IPS DF 6.9 (cell line): ENCODE measurements at regions not wholly inside any gene's neighbourhood (a gene's known extent, or its start where the extent isn't known, plus 50 kb on each side); places are given as distances from the start of the nearest gene placed in this dataset.
"Not testable (repeated sequence)": the region's sequence is repeated elsewhere in the genome, so short reads cannot be mapped to it uniquely, and the experiment has no call there.

Source experiments
- DNase-seq: peaks from one replicate; pipeline ENCODE4 v3.0.0-alpha.2; 2013; ENCODE audit warnings: low read depth, low spot score
- H3K27ac ChIP-seq: one replicate; pipeline ENCODE4 v1.5.1; 2013; ENCODE audit warnings: low read length, control low read depth
- H3K27me3 ChIP-seq: 2 replicates; pipeline ENCODE4 v1.6.1; 2013; ENCODE audit warnings: mild to moderate bottlenecking, low read length; ENCODE audit not compliant: control insufficient read depth, insufficient read depth
- H3K36me3 ChIP-seq: 2 replicates; pipeline ENCODE4 v1.6.1; 2013; ENCODE audit warnings: low read length; ENCODE audit not compliant: control insufficient read depth, insufficient read depth
- H3K4me1 ChIP-seq: 2 replicates; pipeline ENCODE4 v1.6.1; 2013; ENCODE audit warnings: low read length; ENCODE audit not compliant: control insufficient read depth, insufficient read depth
- H3K4me3 ChIP-seq: 2 replicates; pipeline ENCODE4 v1.5.1; 2013; ENCODE audit warnings: mild to moderate bottlenecking, low read length
- H3K9me3 ChIP-seq: 2 replicates; pipeline ENCODE4 v1.6.1; 2013; ENCODE audit warnings: low read length, inconsistent platforms; ENCODE audit not compliant: control insufficient read depth, insufficient read depth
- whole genome bisulfite sequencing: extraction: QIAGEN DNeasy Blood & Tissue Kit; methylation state at CpG from one replicate; pipeline ENCODE4 v1.1.7; 2013; ENCODE audit warnings: mixed read lengths, missing lambda C conversion rate; ENCODE audit not compliant: insufficient read length, insufficient coverage; 5-methylcytosine and 5-hydroxymethylcytosine counted together

DNA sequence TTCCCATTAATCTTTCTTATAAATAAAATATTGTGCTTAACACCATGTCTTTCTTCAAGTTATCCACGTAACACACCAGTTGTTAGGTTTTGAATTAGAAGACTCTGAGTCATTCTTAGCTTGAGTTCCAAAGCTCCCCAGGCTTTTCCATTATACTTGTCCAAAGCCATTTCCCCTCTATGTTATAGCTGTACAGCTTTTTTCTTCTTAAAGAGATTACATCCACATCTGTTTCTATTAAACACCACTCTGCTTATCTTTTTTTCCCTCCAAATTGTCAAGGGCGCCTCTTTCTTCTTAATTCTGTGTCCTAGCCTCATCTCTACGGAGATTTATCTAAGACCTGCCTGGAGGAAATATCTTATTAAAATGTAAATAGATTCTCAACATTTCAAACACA is 139.4 kb upstream of the CPHXL start:
- no peak overlapping the region for H3K27ac ChIP-seq
- WGBS = no CpG with 5 or more reads among the region's 3 CpGs
- no peaks in the 10 kb centered on the region for H3K27me3 ChIP-seq
- no peaks in the 10 kb centered on the region; the same call in 1 of the 2 replicates for H3K9me3 ChIP-seq
- no peaks in the 10 kb centered on the region for H3K36me3 ChIP-seq
- H3K4me3 ChIP-seq = no peak overlapping the region
- H3K4me1 ChIP-seq = no peaks in the 10 kb centered on the region
- no peak for DNase-seq

DNA sequence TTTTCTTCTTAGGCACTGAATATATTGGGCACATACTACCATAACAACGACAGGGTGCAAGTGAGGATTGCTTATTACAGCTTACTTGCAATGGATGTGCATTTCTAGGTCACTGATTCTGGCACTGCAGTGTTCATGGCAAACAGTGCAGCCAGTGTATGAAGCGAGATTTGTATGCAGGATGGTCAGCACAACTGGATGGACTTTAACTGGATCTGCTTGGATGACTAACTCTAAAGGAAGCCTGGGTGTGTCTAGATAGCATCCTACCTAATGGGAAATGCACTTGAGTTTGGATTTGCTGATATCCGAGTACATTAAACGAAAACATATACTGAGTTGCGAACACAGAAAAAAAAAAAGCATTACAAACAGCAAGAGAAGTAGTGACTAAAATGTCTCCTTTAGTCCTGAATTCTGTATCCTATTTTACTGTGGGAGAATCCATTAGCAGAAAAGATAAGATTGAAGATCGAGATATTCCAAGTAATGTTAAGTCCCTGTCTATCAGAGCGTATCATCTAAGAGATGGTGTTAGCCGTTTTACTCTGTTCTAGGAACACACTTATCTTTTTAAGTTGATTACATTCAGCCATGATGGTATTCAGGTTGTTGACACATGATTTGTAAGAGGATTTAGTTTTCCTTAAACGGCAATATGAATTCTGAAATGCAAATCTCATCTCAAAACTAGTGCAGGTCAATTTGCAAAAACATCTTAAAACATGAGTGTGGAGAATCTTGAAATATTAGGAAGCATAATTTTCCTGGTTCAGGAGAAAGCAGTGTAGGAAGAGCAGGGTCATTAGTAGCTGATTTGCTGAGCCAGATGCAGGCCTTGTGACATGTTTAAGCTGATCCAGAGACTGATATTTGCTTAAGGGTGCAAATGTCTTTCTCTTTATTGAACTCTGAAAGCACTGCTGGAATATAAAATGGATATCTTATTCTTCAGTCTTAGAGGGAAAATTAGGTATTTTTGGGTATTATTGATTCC is 142.6 kb upstream of the CPHXL start:
- H3K27me3 ChIP-seq = no peaks in the 10 kb centered on the region
- no peak for DNase-seq
- H3K4me1 ChIP-seq = no peaks in the 10 kb centered on the region
- H3K36me3 ChIP-seq = no peaks in the 10 kb centered on the region
- no peak overlapping the region for H3K27ac ChIP-seq
- no peak overlapping the region for H3K4me3 ChIP-seq
- no peaks in the 10 kb centered on the region; the same call in 1 of the 2 replicates for H3K9me3 ChIP-seq
- WGBS = no CpG with 5 or more reads among the region's 9 CpGs

DNA sequence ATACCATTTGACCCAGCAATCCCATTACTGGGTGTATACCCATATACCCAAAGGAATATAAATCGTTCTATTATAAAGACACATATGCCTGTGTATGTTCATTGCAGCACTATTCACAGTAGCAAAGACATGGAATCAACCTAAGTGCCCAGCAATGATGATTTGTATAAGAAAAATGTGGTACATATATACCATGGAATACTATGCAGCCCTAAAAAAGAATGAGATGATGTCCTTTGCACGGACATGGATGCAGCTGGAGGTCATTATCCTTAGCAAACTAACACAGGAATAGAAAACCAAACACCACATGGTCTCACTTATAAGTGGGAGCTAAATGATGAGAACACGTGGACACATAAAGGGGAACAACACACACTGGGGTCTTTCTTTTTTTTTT is 155.0 kb upstream of the CPHXL start:
- H3K9me3 ChIP-seq, H3K4me1 ChIP-seq, H3K36me3 ChIP-seq, H3K27me3 ChIP-seq, H3K4me3 ChIP-seq, DNase-seq, H3K27ac ChIP-seq: not testable (repeated sequence)
- no CpG with 5 or more reads among the region's 3 CpGs for WGBS

DNA sequence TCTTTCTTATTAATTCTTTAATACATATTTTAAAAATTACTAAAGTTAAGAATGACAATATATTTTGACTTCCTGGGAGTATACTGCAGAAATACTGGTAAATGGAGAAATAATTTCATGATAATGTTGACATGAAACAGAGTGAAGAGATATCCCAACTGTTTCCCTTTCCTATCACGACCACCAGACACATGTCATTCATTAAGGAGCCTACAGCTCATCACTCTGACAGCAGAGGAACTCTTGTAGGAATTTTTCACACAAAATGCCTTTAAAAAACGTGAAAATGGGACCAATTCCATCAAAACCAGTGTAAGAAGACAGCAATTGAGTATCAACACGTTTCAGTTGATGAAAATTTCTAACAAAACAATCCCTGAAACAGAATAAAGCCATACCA is 172.9 kb upstream of the CPHXL start:
- no peaks in the 10 kb centered on the region for H3K27me3 ChIP-seq
- H3K36me3 ChIP-seq = no peaks in the 10 kb centered on the region
- H3K27ac ChIP-seq = no peak overlapping the region
- WGBS = no CpG with 5 or more reads among the region's 3 CpGs
- H3K4me1 ChIP-seq = no peaks in the 10 kb centered on the region
- H3K9me3 ChIP-seq = no peaks in the 10 kb centered on the region
- no peak overlapping the region for H3K4me3 ChIP-seq
- DNase-seq = no peak

DNA sequence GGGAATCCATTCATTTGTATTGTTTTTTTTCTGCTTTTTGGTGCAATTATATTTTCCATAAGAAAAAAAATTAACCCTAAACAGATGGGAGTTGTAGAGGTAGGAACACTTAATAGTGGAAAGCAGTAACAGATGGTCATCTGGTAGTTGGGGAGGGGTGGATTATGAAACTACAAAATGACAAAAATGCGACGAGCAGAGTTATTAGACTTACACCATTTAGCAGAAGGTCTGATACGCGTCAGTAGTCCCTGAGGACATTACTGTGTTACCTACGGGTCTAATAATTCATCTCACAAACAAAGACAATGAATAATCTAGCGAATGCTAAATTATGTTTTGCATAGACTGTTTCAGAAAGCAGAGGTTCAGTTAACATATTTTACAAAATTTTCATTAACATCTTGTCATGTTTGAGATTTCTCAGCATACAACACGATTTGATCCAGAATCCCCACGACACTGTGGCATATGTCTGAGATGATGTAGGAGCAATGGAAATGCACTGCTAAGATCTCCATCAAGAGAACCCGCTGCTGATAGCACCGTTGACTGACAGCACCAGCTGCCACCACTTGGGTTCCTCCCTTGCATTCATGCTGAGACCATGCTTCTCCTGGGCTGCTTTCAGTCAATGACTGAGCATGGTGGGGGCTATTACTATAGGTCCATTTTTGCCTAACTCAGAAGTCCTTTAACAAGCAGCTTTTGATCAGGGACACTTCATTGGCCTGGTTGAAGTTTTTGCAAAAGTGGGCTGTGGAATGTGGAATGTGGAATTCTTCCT is 182.2 kb upstream of the CPHXL start:
- WGBS = no CpG with 5 or more reads among the region's 10 CpGs
- Histone ChIP-seq H3K36me3 (no peaks in the 10 kb centered on the region), H3K27ac (no peak overlapping the region), H3K4me1 (no peaks in the 10 kb centered on the region), H3K9me3 (no peaks in the 10 kb centered on the region), H3K4me3 (no peak overlapping the region), H3K27me3 (no peaks in the 10 kb centered on the region)
- DNase-seq = no peak

DNA sequence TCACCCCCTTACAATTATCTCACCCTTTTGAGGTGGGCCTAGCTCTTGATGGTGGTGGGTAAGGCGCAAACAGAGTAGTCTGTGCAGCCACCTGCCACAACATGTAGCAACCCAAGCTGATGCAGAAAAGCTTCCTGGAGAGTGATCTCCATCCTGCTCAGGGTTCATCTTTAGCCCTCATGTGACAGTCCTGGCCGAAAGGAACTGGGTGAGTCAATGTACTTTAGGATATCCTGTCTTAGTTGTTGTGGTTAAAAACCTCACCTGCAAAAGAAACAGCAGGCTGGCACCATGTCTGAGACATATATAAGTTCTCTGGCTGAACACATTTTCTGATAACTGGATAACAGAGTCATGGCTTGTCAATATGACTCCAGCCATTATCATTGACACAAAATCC is 183.5 kb upstream of the CPHXL start:
- Histone ChIP-seq H3K9me3 (no peaks in the 10 kb centered on the region), H3K4me1 (no peaks in the 10 kb centered on the region), H3K4me3 (no peak overlapping the region), H3K36me3 (no peaks in the 10 kb centered on the region), H3K27ac (no peak overlapping the region), H3K27me3 (no peaks in the 10 kb centered on the region)
- no CpG with 5 or more reads among the region's 2 CpGs for WGBS
- no peak for DNase-seq

DNA sequence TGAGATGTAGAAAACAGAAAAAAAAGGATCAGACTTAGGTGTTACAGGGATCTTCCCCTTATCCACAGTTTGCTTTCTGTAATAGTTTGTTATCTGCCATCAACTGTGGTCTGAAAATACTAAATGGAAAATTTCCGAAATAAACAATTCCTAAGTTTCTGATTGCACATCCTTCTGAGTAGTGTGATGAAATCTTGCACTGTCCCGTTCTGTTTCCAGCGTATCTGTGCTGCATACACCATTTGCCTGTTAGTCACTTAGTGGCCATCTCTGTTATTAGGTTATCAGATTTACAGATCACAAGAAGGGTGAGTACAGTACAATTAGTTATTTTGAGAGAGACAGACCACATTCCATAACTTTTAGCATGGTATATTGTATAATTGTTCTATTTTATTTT is 185.6 kb upstream of the CPHXL start:
- no peaks in the 10 kb centered on the region for H3K27me3 ChIP-seq
- no peaks in the 10 kb centered on the region for H3K36me3 ChIP-seq
- H3K4me3 ChIP-seq = no peak overlapping the region
- H3K4me1 ChIP-seq = no peaks in the 10 kb centered on the region
- no CpG with 5 or more reads among the region's 3 CpGs for WGBS
- DNase-seq = no peak
- H3K27ac ChIP-seq = no peak overlapping the region
- no peaks in the 10 kb centered on the region for H3K9me3 ChIP-seq

DNA sequence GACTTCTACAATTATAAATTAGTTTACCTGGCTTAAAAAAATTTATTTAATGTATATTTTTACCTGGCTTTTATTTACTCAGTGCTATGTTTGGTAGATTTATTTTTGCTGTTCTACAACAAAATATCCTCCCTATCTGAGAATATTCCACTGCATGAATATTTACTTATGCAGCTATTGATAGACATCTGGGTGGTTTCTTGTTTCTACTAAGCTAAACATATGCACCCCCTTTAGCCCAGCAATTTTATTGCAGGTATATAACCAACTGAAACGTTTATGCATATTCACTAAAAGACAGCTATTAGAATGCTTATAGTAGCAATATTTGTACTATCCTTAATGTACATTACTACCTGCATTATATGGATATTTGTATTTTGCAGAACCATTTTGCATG is 187.7 kb upstream of the CPHXL start:
- Histone ChIP-seq H3K27ac (no peak overlapping the region), H3K27me3 (no peaks in the 10 kb centered on the region), H3K4me1 (no peaks in the 10 kb centered on the region), H3K36me3 (no peaks in the 10 kb centered on the region), H3K4me3 (no peak overlapping the region), H3K9me3 (no peaks in the 10 kb centered on the region)
- no CpG with 5 or more reads among the region's 1 CpG for WGBS
- no peak for DNase-seq

DNA sequence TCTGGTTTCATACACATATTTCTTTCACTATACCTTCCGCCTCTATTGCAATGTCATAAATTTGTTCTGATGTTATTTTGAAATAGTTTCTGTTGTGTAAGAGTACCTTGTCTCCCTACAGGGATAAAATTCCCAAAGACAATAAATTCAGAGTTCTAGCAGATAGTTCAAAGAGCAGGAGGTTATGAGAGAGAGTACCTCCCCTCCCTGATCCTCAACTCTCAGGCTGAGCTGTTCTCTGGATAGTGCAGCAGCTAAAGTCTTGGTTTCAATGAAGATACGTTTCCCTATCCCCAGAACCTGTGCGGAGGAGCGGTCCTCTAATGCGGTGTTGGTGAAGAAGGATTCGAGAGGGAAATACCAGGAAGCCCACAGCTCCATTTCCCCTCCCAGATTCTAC is 190.2 kb upstream of the CPHXL start:
- no peak for DNase-seq
- WGBS = no CpG with 5 or more reads among the region's 6 CpGs
- no peaks in the 10 kb centered on the region for H3K36me3 ChIP-seq
- no peaks in the 10 kb centered on the region for H3K9me3 ChIP-seq
- H3K27ac ChIP-seq = no peak overlapping the region
- no peaks in the 10 kb centered on the region for H3K4me1 ChIP-seq
- H3K27me3 ChIP-seq = no peaks in the 10 kb centered on the region
- no peak overlapping the region for H3K4me3 ChIP-seq

DNA sequence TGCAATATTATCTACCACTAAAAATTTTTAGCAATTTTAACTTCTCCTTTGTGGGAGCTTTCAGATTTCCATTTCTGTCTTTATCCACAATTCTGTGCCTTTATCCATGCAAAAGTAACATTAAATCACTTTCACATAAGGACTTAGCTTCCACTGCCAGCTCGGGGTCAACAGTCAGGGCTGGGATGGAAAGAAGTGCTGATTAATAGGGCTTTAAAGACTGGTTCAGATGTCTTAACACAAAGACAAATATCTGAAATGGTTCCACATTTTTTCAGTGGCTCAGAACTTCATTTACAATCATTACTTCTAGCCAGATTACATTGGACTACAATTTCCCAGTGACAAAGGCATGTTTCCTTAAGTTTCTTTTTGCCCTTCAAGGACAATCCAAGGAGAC is 191.8 kb upstream of the CPHXL start:
- Histone ChIP-seq H3K4me1 (no peaks in the 10 kb centered on the region), H3K27me3 (no peaks in the 10 kb centered on the region; the same call in 1 of the 2 replicates), H3K27ac (no peak overlapping the region), H3K9me3 (no peaks in the 10 kb centered on the region), H3K36me3 (no peaks in the 10 kb centered on the region), H3K4me3 (no peak overlapping the region)
- WGBS = no CpG with 5 or more reads among the region's 1 CpG
- no peak for DNase-seq
